Skeletal muscle cell (primary cell): ENCODE measurements at regions not wholly inside any gene's neighbourhood (a gene's known extent, or its start where the extent isn't known, plus 50 kb on each side); places are given as distances from the start of the nearest gene placed in this dataset.

Source experiments
- DNase-seq: peaks from one replicate; pipeline ENCODE4 v3.0.0-alpha.2; 2010; ENCODE audit warnings: low read depth
- H3K4me3 ChIP-seq: 2 replicates; pipeline ENCODE4 v1.5.1; 2011; ENCODE audit warnings: low read depth, mild to moderate bottlenecking, control low read depth, low read length, moderate library complexity

GRCh38 chr17:65385071-65385470, 176.4 kb downstream of the AXIN2 start:
- no peak overlapping the region for H3K4me3 ChIP-seq
- no peak for DNase-seq

- no peak for DNase-seq
Measured at GRCh38 chr17:65381152-65381551, 180.3 kb downstream of the AXIN2 start.

GRCh38 chr17:65374966-65375365, 186.5 kb downstream of the AXIN2 start:
- no peak overlapping the region for H3K4me3 ChIP-seq
- DNase-seq, result no peak

More at GRCh38 chr17:65381152-65381551, 180.3 kb downstream of the AXIN2 start:
- no peak overlapping the region for H3K4me3 ChIP-seq

- H3K4me3 ChIP-seq, result no peak overlapping the region
- DNase-seq, result no peak
Measured at GRCh38 chr17:65371702-65372101, 189.7 kb downstream of the AXIN2 start.

DNA sequence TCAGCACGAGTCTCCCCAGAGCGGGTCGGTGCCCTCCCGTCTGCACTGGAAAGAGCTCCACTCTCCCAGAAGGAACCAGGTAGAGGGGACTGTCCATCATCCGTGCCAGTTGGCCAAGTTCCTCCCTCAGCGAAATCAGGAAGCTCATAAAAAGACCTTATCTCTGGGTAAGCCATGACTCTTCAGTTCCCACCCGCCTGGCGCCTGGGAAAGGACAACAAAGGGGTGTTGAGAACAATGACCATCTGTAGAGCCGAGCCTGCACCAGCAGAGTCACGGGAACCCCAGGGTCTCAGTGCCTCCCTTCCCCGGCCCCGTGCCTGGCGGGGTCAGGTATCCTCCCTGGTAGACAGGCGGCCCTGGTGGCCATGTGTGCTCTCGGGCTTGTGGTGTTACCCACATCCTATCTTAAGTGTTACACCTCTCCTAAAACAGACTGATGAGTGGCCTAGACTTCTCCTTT, 190.7 kb downstream of the AXIN2 start:
- no peak for DNase-seq
- H3K4me3 ChIP-seq, result no peak overlapping the region

DNA sequence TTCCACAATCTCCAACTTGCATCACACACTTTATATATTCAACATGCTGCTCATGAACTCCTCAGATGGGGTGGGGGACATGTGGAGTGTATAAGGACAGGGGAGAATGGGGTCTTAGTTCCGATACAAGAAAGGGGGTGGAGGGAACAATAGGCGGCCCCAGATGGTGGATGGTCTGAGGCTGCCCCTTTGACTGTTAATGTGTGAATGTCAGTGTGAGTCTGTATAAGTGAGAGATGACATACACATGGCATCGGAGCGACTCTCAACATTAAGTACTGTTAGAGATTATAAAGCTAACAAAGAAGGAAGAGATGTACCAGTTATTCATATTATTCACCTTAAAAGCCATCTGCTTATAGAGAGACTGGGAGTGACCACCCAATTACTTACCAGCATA, 193.1 kb downstream of the AXIN2 start:
- no peak overlapping the region for H3K4me3 ChIP-seq
- DNase-seq, result no peak

DNA sequence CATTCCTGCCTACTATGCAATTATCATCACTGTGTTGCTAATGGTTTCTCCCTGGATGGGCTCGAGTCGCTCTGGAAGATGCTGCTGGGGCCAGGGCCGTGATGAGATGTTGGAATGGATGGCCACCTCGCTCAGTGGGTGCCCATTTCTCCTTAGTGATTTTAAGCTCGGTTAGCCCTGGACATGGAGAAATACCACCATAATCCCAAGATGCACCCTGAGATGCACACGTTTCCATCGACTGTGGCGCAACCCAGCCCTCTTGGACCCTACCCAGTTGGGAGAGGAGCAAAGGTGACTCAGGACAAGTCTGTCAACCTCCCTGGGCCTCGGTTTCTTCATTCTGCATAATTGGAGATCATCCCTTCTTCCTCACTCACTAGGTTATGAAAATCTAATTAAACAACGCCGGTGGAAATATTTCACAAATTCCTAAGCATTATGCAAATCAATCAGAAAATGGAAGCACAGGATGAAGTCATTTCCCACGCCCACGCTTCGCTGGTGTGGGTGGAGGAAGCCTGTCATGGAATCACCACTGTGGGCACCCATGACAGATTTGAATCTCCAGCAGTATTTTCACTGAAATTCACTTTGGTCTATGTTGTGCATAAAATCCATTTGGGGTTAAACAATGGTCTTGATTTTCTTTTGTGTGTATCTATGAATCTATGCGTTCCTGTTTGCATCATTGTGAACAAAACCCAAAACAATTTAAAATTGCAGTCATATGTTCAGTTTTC, 195.2 kb downstream of the AXIN2 start:
- H3K4me3 ChIP-seq, result no peak overlapping the region
- DNase-seq, result no peak

- no peak for DNase-seq
- H3K4me3 ChIP-seq, result no peak overlapping the region
Measured at GRCh38 chr17:65365169-65365568, 196.3 kb downstream of the AXIN2 start.

DNA sequence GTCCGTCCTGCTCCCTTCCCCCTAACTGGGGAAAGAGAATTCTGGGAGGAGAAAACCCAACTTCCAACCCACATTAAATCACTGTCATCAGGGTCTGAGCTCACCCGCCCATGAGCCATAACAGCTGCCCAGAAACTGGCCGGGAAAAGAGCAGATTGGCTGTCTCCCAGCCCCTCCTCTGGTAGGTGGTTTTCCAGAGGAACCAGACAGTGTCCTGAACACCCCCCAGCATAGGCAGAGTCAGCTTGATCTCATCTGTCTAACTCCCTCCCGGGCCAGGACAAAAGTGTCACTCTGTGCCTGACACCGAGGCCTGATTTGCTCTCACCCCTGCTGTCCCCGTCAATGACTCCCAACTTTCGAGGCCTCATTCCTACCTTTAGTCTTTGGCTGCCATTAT, 197.0 kb downstream of the AXIN2 start:
- no peak for DNase-seq
- H3K4me3 ChIP-seq, result no peak overlapping the region

DNA sequence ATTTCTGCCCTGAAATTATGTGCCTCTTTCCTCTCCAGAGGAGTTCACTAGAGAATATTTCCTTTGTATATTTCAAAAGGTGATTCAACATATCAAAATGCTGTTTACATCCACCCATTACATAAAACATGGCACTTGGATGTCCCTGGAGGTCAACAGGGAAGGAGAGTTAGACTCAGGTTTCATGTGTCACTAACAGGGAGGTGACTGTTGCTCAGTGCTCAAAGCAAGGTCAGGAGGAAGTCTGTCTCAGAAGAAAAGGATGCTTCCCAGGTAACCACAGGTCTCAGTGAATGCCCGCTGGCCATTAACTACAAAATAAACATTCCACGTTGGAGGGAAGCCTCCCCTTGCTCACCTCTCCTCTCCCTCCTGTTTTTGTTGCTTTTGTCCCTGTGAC, 198.6 kb downstream of the AXIN2 start:
- DNase-seq, result no peak
- H3K4me3 ChIP-seq, result no peak overlapping the region

DNA sequence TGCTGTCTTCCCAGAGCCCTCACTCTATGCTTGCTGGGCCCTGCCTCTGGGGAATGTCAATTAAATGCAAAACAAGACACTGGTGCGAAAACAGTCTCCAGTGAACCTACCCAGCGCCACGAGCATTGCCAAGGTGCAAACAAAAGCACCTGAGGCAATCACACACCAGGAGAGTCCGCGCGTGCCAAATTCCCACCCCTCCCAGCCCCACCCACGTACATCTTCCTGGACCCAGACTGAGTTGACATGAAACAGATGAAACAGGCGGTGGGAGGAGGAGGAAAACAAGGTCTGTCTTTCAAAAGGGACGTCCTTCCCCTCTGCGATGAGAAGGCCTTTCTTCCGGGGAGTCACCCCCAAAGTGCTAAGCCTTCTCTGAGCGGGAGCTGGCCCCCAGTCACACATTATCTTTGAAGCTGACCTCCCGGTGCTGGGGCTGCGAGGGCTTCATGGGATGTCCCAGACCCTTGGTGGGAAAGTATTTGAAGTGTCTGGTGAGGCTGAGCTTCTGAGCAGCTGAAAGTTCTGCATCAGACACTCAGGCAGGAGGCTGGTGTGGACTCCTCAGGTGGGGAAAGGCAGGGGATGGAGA, 200.4 kb downstream of the AXIN2 start:
- no peak for DNase-seq
- no peak overlapping the region for H3K4me3 ChIP-seq

DNA sequence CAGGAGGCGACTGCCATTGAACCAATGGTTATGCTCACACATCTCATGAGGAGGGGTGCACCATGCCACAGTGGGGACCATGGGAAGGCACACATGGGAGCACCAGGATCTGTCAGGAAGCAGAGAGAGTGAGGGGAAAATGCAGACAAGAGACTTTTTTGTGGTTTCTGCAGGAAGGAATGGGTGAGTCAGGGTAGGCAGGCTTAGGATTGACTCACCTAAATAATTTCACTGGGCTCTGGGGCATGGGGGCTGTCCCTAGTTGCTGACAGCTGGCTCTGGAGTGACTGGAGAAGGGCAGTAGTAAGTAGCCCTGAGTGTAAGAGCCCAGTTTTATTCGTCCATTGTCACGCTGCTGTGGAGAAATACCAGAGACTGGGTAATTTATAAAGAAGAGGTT, 202.4 kb downstream of the AXIN2 start:
- peak; percentile 56 for DNase-seq
- no peak overlapping the region for H3K4me3 ChIP-seq

DNA sequence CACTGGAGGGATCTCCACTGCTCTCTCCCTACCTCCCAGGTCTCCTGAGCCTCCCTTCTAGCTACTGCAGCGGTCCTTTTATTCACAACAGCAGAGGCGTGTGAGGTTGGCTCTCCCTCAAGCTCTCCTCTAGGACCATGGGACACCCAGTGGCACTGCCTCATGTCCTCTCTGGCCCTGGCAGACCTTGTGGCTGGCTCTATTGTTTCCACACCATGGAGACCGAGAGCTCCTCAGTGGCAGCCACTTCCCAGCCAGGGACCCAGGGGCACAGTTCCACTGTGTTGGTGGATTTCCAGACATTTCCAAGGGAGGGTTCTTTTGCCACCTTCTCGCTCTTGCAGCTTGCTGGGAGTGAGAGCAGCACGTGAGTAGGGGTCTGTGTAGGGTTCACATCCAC, 204.9 kb downstream of the AXIN2 start:
- DNase-seq, result no peak
- no peak overlapping the region for H3K4me3 ChIP-seq

- no peak for DNase-seq
- H3K4me3 ChIP-seq, result no peak overlapping the region
Measured at GRCh38 chr17:65355246-65355645, 206.2 kb downstream of the AXIN2 start.

DNA sequence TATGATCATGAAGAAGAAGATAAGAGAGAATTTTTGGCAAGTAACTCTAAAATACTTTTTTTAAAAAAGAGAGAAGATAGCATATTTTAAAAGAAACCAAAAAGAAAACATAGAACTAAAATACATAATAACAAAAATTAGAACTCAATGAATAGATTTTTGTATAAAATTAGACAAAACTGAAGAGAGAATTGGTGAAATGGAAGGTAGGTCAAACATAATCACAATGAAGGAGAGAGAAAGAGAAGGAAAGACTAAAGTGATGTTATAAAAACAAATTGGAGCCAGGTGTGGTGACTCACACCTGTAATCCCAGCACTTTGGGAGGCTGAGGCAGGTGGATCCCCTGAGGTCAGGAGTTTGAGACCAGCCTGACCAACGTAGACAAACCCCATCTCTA, 211.5 kb downstream of the AXIN2 start:
- no peak overlapping the region for H3K4me3 ChIP-seq
- no peak for DNase-seq

- no peak for DNase-seq
- H3K4me3 ChIP-seq, result no peak overlapping the region
Measured at GRCh38 chr17:65346166-65346565, 209.0 kb downstream of the RGS9 start.

GRCh38 chr17:65345261-65346005, 208.3 kb downstream of the RGS9 start:
- no peak overlapping the region for H3K4me3 ChIP-seq
- DNase-seq, result no peak

DNA sequence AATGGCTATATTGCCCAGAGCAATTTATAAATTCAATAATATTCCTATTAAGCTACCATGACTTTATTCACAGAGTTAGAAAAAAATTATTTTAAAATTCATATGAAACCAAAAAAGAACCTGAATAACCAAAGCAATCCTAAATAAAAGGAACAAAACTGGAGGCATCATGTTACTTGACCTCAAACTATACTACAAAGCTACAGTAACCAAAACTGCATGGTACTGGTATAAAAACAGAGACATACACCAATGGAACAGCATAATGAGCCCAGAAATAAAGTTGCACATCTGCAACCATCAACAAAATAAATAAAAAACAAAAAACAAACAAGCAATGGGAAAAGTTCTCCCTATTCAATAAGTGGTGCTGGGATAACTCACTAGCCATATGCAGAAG, 203.2 kb downstream of the RGS9 start:
- no peak overlapping the region for H3K4me3 ChIP-seq
- no peak for DNase-seq

DNA sequence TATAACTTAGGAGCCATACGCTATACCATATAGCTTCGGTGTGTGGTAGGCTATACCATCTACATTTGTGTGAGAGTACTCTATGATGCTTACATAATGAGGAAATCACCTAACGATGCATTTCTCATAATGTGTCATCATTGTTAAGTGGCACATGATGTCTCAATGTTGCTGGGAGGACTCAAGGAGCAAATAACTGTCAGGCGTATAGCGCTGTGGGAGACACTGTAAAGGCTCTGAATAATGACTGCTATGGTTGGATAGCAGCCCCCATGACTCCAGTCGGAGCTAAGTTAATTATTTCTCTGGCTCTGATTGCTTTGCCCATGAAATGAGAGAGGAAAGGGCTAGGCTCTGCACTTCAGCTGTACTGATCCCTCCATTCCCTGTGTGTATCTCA, 197.2 kb downstream of the RGS9 start:
- DNase-seq, result no peak
- no peak overlapping the region for H3K4me3 ChIP-seq

DNA sequence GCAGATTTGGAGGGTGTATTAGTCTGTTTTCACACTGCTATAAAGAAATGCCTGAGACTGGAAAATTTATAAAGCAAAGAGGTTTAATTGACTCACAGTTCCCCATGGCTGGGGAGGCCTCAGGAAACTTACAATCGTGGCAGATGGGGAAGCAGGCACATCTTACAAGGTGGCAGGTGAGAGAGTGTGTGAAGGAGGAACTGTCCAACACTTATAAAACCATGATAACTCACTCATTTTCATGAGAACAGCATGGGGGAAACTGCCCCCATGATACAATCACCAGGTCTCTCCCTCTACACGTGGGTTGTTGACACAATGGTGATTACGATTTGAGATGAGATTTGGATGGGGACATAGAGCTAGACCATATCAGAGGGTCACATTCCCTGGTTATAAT, 195.6 kb downstream of the RGS9 start:
- no peak overlapping the region for H3K4me3 ChIP-seq
- no peak for DNase-seq

DNA sequence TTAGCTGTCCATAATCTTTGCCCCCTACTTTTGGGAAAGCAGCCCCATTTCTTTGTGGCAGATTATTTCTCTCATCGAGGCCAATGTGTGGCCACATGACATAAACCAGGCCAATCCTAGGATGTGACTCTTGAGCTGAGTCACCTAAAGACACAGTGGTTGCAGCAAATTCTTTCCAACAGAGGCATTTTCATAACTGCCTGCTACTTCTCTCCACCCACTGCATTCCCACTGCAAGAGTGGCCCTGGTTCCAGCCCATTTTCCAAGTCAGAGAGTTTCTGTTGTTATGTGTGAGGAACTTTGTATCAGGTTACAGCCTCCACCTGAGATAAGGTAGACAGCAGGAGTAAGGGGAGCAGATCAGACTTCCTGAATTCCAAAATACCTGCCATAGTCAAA, 195.2 kb downstream of the RGS9 start:
- no peak for DNase-seq
- H3K4me3 ChIP-seq, result no peak overlapping the region
